Fibroblast of gingiva (primary cell): ENCODE measurements at regions not wholly inside any gene's neighbourhood (a gene's known extent, or its start where the extent isn't known, plus 50 kb on each side); places are given as distances from the start of the nearest gene placed in this dataset.

ENCODE experiments used
- DNase-seq: peaks from one replicate; pipeline ENCODE4 v3.0.0-alpha.2; 2011; ENCODE audit warnings: low read depth

DNA sequence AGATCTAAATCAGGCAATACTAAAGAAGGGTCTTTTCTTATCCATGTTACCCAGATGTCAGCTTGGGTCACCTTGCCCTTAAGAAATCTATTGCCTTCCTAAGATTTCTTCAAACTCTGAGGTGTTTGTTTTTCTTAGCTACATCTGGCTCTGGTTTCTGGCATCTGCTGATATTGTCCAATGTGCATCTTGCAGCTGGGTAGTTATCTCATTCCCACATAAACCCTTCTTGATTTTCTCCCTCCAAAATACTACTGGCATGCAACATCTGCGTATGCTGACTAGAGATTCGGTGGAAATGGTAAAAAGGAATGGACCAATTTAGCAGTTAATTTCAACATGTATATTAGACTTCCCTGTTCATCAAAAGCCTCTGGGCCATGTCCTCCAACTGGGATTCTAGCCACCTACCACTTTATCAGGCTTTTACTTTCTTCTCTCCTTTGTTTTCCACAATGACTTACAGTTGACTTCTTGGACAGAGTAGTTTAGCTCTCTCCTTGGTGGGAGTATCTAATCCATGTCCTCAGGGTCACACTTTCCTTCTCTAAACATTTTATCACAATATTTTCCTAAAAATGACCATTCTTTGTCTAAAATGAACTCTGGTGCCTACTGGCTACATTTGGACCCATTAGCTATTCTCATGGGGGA is 324.8 kb upstream of the FAR2 start:
- DNase-seq = no peak

DNA sequence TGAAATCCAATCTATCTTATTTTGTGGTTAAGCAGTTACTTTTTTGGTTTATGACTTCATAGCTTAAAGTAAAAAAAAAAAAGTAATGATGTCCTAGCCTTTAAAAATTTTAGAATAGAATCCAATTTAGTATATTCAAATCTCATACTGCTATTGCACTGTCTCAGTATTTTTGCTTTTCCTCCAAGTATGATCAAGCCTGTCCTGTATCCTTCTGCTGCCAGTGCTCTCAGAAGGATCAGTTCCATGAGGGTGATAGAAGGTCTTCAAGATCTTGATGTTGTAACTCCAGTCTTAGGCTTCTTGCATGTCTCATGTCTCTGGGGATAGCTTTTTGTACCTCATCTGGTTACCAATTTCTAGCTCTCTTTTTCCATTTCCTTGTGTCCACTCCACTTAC is 324.2 kb upstream of the FAR2 start:
- no peak for DNase-seq

DNA sequence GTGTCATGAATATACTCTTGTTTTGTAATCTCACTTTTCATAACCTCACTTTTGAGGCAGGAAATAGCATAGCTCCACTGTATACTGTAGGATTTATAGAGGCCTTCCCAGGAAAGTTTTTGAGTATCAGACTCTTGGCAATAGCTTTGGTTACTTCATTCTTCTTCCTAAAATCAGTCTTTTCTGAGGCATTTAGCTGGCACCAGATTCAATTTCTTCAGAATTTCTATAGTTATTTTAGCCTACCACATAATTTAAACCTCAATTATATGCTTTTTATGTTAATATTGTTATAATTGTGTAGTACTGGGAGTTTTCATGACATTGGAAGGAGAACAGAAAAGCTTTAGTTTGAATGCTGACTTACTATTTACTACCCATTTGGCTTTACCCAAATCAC is 322.3 kb upstream of the FAR2 start:
- DNase-seq = no peak

DNA sequence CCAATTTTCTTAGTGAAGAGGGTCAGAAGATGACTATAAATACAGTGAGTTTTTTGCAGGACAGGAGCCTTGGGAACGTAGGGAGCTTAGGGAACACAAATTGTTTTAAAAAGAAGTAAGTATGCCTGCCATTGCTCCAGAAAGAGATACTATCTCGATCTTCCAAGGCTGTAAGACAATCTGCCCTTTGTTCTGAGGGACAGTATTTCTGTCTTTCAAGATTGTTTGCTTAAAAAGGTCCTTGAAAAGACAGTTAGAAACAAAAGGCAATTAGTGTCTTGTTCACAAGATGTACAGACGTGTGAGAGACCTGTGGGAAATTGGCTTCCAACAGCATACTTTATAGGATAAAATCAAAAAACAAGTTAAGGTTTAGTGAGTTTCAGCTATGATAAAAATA is 321.2 kb upstream of the FAR2 start:
- DNase-seq = no peak

DNA sequence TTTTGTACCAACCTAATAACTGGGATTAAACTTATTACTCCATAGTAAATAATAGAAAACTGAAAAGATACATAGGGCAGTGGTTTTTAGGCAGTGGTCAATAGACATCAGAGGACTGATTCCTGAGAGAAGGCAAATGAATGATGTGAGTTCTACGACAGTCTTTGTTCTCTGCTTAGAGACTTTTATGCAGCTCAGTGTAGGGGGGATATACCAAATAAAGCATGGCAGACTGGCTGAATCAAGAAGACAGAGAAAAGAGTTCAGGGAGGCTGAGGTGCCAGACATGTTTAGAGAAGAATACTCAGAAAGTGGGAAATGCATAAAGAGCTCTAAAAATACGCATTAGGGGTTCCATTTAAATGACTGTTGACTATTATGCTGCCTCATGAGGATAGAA is 320.8 kb upstream of the FAR2 start:
- DNase-seq = no peak

DNA sequence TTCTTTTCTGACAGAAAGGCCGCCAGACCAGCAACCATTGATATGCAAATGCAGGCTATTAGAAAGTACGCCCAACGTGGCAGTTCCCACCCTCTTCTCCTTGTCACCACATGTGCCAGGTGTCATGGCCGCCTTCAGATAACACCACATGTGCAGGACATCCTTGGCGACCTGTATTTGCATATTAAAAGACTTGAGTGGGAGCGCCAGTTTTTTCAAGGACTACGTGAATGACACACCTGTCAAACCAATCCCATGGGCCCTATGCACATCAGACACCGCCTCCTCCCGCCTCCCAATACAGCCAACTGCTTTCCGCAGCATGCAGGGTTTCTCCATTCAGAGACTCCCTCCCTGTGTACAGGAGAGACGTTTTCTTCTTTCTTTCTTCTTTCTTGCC is 318.6 kb upstream of the FAR2 start:
- no peak for DNase-seq

DNA sequence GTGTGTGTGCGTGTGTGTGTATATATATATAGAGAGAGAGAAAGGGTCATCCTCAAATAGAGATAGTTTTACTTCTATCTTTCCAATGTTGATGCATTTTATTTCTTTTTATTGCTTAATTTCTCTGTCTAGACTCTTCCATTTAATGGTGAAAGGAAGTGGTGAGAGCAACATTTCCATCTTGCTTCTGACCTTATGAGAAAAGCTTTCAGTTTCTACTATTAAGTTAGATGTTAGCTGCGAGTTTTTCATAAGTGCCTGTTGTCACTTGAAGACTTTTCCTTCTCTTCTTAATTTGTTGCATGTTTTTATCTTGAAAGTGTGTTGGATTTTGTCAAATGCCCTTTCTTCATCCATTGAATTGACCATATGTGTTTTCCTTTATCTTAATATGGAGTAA is 304.4 kb upstream of the FAR2 start:
- no peak for DNase-seq

DNA sequence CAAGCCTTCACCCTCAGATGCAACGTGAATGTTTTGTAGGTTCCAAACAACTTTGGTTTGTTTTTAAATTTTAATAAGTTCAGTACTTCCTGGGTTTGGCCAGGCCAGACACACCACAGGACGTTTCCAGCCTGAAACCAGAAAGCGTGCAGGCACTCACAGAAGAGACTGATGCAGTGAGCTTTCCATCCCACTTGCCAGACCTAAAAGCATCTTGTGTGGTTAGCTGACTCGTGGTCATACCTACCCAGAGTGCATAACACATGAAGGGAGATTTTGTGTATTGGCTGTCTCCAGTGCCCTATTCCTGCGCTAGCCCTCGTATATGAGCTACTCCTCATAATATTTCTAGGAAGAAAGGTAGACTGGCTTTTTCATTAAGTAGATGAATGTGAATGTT is 297.3 kb upstream of the FAR2 start:
- DNase-seq = no peak

DNA sequence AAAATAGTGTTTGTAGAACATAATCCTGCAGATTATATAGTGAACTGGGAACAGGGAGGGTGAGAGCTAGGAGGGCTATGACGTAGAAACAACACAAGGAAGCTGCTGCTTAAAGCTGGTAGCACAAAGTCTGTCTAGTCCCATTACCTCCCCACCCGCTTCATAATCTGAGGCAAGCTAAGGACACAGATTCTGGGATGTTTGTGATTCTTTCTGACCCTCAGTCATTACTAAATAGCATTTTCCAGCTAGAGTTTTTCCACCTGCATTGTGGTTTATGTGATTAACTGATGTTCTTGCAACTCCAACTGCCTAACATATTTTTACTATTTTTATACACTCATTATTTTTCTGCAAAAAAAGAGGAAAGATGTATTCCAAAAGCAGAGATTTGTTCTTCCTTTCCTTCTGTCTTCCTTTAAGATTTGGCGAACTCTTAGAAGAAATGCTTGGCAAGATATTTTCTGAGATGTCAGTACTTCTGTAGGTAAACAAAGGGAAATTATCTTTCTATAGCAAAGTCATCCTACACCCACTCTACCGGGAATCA is 293.2 kb upstream of the FAR2 start:
- DNase-seq = no peak

DNA sequence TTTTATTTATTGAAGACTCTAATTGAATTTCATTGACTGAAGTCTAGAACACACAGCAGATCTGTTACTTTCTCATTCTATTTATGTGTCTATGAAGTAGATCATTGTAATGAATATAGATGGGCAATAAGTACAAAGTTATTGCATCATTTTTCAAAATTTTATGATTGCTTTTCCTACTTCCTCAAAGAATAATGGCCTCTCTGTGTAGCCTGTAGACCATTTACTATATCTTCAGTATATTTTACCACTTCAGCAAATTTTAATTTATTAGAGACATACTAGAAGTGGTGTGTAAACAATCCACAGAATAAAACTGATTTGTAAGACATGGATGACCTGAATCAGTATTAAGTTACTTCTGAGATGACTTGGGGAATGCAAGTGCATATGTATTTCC is 291.7 kb upstream of the FAR2 start:
- DNase-seq = no peak

DNA sequence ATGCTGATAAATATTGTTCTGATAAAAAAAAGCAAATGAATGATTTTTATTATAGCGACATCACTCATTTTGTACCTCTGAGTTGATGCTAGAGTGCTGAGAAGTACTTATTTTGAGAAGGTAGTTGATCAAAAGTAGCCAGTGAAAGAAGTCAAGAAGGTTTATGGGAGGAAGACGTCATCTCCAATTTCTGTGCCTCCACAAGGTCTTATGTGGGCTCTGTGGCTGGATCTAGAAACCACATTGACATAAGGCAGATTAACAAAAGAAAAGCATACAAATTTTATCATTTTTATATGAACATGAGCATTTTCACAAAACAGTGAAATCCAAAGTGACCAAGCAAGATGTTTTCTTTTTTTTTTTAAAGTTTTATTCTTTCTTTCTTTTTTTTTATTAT is 289.5 kb upstream of the FAR2 start:
- no peak for DNase-seq

DNA sequence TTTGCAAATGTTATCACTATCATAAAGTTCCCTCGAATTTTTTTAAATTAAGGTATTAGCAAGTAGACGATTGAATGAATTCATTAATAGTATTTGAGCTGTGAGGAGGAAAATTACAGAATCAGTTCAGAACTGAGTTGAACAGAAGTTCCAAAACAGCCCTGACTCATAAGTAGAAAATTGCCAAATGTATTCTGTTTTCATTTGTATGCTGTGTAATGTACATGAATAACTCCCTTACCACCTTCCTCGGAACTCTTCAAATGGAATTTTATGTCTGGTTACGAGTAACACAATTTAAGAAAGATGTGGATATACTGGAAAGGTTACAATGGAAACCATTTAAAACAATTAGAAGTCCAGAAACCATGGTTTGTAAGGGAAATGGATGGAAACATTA is 283.3 kb upstream of the FAR2 start:
- DNase-seq = no peak

DNA sequence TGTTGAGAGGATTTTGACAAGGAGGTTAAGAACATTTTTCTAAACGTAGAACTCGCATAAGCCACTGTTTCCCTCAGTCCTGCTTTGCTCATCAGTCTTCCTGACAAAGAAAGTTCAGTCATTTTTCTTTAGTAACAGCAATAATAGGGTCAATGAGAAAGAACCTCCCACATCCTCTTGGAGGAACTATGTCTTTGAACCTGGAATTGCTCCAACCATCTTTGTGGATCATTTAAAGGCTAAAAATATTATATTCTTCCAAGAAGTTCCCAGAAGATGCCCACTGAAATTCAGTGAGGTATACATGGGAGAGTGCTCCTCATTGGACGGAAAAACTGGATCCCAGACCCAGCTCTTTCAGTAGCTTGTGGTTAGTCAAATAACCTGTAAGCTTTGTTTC is 282.8 kb upstream of the FAR2 start:
- no peak for DNase-seq

DNA sequence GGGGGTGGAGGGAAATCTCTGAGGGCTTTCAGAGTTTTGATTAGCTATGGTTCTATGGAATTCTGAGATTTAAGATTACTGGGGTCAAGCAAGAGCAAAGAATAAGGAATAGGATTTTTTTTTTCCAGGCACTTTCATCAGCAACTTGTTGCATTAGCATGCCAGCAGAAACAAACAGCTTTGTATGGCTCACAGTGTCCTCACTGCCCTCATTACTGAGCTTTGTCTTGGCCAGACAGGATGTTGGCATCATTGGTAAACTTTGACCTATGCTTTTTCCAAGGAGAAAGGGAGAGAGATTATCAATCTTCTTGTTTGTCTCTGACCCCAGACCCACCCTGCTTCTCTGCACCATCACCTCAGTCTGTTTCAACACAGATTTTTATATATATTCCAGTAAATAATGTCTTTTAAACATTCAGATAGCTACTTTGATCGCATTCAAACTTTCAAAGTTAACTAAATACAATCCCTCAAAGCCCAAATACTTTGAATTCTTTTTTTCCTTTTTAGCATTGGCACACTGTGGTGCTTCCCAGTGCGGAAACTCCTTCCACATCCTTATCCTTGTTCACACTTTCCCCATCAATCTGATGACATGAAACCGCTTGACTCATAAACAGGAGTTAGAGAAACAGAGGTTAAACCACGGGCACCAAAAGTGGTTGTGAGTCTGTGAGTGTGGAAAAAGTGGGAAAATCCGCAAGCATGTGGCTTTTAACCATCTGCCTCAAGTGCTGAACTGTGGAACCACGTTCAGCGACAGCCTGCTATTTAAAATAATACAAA is 282.2 kb upstream of the FAR2 start:
- DNase-seq = no peak

DNA sequence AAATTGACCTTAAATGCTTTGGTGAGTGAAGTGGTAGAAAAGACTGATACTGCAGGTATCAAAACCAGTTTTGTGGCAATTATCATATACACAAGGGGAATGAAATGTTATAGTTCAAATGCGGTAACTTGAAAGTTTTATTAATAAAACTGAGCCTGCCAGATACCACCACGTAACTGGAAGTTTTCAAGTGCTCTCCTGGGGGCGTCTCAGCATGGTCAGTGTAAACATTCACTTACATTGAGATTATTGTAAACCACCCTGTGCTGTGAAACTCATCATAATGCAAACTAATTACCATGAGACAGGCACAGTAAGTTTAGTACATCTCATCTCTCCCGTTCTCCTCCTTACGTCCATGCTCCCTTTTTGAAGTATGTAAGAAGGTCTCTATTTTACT is 280.7 kb upstream of the FAR2 start:
- DNase-seq = no peak

DNA sequence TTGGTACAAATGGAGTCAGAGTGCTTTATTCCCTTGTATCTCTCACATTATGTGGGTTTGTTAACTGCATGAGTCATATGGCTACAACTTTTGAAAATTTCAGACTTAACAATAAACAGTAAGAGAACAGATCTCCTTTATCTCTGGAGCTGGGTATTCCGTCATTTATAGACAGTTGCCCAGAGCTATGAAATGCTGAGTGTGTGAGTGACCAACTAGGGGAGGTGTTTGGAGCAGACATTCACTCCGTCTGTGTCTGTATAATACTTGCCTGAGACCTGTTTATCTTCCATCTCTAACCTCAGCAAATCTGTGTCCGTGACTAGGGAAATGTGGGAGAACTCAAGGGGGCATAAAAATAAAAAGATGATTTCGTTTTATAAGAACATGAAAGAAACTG is 279.9 kb upstream of the FAR2 start:
- no peak for DNase-seq

DNA sequence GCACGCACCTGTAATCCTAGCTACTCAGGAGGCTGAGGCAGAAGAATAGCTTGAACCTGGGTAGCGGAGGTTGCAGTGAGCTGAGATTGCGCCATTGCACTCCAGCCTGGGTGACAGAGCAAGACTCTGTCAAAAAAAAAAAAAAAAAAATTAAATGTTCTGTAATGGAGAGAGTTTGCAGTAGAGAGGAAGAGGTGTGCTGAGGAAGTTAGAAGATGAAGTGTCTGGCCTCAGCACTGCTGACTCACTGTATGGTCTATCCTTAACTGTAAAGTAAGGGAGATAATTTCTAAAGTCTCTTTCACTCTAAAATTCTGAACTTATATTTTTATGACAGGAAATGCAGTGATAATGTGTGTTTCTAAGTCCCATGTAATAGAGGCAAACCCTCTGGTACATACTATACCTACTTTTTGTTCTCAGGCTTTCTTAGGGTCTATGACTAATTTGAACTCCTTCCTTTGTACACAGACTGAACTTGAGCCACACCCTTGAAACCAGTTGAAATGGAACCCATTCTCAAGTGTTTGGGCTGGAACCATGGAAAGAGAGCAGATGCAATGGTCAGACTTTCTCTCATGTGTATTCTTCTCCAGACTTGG is 278.1 kb upstream of the FAR2 start:
- DNase-seq = no peak

DNA sequence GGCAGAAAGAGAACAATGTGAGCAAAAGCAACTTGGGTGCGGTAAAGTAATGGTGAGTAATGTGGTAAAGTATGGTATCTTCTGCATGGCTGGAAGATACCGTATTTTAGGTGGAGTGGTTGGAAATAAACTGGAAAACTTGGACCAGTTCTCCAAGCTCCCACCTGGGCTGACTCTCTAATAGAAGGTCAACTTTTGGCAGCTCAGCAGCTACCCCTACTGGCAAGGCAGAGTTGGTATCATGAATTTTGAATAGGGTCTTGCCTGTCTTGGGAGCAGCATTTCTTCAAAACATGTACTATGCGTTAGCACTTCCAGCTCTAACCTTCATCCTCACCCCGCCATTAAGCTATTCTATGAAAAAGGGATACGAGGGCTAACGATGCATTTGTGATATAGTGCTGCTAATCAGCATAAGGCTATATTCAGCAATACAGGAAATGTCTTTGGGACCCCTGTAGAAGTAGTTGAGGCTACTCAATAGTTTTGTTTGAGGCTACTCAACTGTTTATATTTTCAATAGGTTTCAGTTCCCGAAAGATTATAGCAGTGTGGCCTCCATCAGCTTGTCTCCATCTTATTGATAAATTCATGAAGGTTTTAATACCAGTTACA is 276.3 kb upstream of the FAR2 start:
- DNase-seq = peak; percentile 57

DNA sequence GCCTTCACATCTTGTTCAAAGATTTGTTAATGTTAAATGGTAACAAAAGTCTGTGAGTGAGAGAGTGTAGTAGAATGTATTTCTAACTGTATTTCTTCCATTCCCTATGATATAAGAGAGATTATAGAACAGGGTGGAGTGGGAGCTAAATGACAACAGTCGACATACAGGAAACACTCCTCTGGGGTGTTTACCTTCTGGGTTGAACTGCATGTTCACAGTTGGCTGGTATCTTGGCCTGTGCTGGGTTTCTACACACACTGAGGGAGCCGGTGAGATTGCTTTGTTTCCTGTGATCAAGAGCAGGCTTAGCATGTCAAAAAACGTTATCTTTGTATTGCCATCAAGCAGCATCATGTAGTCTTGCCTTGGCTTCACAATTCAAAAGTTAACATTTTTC is 274.3 kb upstream of the FAR2 start:
- DNase-seq = no peak

DNA sequence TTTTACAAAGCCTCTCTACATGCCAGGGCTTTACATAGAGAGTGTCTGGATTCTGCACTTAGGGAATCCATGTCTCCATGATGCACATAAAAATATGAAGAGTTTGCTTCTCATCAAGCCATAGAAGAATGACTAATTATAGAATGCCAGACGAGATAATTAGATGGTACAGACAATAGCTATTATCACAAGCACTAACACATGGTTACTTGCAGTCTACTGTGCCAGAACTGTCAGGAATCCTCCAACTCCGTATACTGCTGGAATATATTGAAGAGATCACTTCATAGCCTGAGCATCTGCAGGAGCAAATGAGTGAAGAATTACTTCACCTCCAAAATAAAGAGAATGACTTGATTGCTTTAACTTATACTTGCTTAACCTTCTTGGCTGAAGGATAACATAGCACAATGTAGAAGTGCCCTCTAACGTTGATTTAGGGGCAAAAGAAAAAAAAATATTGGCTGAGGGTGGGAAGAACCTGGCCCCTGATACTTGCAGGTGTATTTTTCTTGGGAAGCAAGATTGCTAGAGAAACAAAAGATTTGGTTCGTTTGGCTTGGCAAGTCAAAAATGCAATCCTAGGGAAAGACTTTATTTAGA is 272.8 kb upstream of the FAR2 start:
- DNase-seq = no peak

DNA sequence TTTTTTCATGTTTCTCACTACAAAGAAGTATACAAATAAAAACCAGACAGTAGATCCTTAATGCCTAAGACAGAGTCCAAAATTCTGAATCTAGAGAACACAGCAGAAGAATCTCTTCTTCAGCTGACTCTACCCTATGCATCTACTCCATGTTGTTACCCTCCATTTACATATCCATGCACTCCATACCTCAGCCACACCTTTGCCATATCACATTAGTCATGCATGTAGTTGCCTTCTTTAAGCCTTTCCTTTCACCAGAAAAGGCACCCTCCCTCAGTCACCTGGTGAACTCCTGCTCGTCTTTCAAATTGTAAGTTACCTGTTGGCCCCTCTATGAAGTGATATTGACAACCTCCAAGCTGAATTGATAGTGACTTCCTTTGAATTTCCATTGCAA is 271.2 kb upstream of the FAR2 start:
- DNase-seq = no peak

DNA sequence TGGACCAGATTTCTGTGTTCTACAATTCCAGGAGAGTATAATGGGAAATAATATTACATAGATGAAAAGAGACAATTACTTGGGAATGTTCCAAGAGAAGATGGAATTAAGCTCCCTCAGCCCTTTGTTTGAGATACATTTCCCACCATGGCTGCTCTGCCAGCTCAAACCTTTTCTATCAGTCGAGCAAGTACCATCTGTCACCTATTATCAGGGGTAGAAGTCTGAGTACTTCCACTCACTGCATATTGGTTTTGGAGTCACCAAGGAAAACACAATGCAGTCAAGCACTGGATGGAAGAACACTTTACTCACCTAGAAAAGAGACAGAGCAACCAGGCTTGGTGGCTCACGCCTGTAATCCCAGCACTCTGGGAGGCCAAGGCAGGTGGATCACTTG is 270.4 kb upstream of the FAR2 start:
- no peak for DNase-seq

DNA sequence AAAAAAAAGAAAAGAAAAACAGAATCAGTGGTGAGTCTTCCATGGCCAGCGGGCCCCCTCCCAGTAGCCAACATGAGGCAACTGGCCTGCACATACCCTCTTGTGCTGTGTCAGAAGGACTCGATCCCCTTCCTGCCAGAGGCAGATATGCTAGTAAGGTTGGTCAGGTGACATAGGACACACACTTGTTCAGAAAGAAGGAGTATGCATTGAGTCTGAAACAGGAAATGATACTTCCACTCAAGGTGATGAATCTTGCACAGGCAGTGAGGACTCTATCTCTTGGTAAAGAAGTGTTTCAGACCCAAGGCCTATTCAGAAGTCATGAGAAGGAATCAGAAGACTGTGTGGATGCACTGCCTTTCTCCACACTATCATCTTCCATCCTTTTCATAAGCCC is 269.7 kb upstream of the FAR2 start:
- DNase-seq = no peak
